IPS-18c (cell line): ENCODE measurements at regions not wholly inside any gene's neighbourhood (a gene's known extent, or its start where the extent isn't known, plus 50 kb on each side); places are given as distances from the start of the nearest gene placed in this dataset.
"Not testable (repeated sequence)": the region's sequence is repeated elsewhere in the genome, so short reads cannot be mapped to it uniquely, and the experiment has no call there.

Experiments
- H3K4me3 ChIP-seq: 2 replicates; pipeline ENCODE4 v1.7.0; 2013; ENCODE audit warnings: low read depth, mild to moderate bottlenecking, low read length, moderate library complexity; ENCODE audit not compliant: insufficient read depth
- H3K9me3 ChIP-seq: one replicate; pipeline ENCODE4 v1.6.1; 2013; ENCODE audit warnings: mild to moderate bottlenecking, low read length, moderate library complexity; ENCODE audit not compliant: control insufficient read depth, insufficient read depth

DNA sequence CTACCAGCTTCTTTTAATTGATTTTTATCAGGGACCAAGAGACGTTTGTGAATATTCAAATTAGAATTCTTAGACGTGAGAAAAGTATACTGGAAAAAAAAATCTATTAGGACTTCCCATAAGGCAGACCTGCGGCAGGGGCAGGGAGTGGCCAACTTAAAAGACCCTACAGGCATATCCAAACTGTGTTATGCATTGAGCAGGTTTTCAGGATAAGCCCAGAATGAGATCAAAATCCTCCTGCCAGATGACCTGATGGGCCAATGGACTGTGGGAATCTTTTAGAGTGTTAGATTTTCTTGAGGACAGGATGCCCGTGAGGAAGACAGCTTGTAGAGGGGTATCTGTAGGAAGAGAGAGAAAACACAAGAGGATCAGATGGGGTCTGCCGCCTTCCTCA is 391.5 kb downstream of the CD83 start:
- Histone ChIP-seq H3K9me3 (no peaks in the 10 kb centered on the region), H3K4me3 (no peak overlapping the region)

DNA sequence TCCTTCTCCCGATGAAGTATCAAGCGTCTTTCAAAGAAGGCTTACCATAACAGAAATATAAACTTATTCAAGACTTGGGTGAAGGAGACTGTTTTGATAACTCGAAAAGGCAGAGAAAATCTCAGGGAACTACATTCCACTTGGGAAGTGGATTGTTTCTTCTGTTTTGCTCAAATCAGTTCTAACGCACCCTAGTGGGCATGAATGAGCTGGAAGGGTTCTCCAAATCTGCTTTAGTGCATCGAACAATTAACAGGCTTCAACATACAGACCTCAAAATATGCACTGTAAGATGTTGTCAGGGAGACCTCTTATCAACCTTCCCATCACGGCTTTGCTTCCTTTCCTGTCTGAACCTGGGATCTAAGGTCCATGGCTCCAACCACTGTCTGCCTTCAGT is 392.5 kb downstream of the CD83 start:
- Histone ChIP-seq H3K4me3 (no peak overlapping the region), H3K9me3 (no peaks in the 10 kb centered on the region)

DNA sequence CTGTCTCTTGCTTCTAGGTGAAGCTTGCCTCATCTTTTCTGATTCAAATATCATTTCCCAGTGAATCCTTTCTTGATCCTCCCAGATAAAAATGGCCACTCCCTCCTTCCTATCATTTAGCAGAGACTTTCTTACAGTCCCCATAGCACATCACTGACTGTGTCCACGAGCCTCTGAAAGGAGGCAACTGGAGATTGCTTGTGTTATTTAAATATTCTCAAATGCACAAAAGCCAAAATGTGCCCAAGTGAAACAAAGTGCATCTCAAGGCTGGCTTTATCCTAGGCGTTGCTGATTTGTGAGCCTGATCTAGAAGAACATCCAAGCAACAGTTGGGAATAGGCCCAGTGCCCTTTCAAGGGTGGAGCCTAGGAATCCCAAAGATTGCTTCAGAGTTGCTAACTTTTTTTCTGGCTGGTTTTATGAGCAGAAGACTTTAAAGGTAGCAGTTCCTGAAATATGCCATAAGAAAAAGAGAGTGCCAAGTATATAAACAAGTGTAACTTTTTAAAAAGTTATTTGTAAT is 393.6 kb downstream of the CD83 start:
- no peaks in the 10 kb centered on the region for H3K9me3 ChIP-seq

DNA sequence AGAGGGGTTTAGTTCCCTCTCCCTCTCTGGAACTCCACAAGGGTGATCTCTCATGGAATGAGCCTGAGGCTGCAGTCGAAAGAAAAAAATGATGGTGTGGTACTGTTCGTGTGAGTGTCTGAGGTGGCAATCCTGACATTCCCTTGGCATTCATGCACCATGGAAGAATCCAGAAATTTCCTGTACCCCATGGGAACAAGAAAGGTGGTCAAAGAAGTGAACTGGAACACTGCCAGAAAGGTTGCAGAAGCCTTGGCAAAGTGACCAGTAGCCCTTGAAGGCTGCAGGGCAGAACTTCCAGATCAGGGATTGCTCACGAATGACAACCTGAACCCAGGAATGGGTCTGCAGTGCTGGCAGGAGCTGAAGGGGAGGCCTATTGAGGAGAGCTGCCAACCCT is 394.7 kb downstream of the CD83 start:
- Histone ChIP-seq H3K4me3 (no peak overlapping the region), H3K9me3 (no peaks in the 10 kb centered on the region)

More for the DNA sequence above, 393.6 kb downstream of the CD83 start:
- H3K4me3 ChIP-seq, result no peak overlapping the region

DNA sequence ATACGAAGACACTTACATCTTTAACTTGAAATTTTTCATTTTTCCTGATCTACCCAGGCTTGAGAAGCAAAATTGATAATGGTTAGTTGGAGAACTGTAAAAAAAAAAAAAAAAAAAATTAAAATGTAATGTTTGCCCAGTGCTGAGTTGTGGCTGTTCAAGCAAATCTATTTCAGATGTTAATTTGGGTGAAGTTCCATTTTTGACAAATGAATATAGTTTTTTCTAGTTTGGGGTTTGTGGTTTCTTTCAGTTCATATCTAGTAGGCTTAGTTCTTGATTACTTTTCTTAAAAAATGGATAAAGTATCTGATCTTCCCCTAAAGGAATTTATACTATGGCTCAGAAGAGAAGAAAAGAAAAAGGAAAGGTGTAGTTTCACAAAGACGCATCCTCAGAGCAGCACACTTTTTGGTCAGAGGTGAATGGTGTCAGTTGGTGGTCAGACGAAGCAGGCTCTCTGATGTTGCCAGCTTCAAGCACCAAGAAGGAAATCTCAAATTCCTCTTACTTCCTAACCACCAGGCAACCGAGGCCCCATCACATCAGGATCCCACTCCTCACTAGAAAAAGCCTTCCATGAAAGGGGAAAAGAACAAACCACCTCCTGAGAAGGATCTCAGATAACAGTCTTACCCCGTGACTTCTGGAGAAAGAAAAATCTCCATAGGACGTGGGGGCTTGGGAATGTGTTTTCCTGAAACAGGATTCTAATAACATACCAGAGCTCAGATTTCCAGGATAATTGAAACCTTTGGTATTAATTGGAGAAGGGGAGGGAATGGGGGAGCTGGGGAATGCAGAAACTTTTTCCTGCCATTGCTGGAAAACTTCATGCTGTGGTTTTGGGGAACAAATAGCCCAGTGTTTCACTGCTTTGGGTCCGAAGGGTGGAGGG is 396.2 kb downstream of the CD83 start:
- Histone ChIP-seq H3K9me3 (no peaks in the 10 kb centered on the region), H3K4me3 (no peak overlapping the region)

DNA sequence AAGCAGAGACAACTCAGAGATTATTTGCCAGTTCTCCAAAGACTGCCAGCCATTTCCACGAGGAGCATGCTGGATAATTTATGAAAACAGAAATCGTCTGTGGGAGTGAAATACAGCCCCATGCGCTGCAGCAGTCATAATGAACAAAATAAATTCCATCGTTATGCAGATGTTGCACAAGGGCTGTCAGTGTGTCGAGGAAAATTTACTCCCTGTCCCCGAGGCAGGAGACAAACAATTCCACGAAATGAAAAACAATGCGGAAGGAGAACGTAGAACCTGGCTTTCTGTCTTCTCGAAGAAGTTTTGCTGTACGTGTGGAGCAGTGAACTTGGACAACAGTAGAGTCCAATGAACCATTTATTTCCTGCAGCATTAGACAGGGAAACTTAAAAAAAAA is 399.4 kb downstream of the CD83 start:
- Histone ChIP-seq H3K9me3 (no peaks in the 10 kb centered on the region), H3K4me3 (no peak overlapping the region)

DNA sequence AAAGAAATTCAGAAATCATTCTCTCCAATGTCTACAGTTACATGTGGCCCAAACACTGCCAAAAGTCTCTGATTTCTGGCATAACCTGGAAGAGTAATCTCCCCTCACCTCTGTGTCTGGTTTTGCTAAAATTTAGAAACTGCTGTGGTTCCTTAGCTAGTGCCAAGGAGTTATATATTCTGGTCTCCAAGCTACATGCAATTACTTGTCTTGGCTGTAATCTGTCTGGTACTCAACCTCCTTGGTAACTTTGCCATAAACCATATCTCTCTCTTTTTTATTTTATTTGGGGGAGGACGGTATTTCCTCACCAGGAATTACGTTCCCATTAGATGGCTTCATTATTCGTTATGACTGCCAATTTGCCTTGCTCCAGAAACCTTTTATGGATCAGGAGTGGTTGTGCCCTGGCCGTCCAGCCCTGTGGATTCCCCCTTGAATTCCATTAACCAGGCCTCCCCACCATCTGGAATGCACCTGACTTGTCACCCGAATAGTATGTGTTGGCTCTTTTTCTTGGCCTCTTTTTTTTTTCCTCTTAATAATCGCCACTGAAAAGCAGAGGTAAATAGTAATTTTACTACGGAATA is 400.0 kb downstream of the CD83 start:
- Histone ChIP-seq H3K9me3 (no peaks in the 10 kb centered on the region), H3K4me3 (no peak overlapping the region)

DNA sequence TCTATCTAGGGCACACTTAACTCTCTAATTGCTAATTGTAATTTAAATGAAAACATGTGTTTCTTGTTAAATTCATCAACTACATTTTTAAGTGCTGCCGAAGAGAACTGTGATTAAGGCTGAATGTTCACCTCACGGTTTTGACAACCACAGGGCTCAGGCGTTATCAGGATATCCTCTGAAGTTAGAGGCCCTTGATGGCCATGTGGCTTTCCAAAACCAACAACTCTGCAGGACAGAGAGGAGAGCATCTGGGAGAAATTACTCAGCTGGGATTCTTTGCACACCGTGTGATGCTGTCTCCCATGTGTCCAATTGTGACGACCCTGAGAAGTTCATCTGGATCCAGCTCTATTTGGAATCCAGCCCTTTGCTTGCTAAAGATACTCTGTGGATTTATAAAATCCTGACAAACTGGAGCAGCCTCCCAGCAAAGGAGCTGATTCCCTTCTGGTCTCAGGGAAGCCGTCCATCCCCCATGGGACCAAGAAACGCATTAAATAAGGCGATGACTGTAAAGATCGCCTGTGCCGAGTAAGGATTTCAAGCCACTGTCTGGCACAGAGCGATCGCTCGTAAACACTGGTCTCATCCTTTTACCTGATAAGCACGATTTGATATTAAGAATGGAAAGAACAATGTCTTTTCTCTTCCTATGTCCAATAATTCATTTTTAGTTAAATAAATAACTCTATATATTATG is 401.1 kb downstream of the CD83 start:
- no peak overlapping the region for H3K4me3 ChIP-seq

DNA sequence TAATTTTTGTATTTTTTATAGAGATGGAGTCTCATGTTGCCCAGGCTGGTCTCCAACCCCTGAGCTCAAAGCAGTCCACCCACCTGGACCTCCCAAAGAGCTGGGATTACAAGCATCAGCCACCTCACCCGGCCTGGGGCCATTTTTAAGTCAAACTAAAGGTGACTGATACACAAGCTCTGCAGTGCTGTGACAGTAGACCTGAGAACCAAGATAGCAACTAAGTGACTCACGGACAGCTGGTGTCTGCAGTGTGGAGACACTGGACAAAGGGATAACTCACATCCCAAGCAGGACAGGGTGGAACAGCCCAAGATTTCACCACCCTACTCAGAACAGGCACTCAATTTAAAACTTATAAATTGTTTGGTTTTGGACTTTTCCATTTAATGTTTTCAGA is 402.5 kb downstream of the CD83 start:
- H3K9me3 ChIP-seq, result no peaks in the 10 kb centered on the region

More for the DNA sequence above, 401.1 kb downstream of the CD83 start:
- no peaks in the 10 kb centered on the region for H3K9me3 ChIP-seq

DNA sequence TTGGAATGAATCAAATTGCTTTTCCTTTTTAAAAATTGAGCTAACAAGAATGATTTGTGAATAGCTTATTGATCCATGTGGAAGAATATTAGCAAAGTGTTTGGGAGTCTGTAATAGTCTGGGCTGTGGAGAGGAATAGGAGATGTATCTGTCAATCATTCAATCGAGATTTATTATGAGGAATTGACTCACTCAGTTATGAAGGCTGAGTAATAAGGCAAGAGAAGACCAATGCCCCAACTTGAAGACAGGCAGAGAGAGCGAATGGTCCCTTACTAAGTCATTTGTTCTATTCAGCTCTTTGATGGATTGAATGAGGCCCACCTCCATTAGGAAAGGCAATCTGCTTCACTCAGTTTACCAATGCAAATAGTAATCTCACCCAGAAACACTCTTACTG is 403.0 kb downstream of the CD83 start:
- no peak overlapping the region for H3K4me3 ChIP-seq
- no peaks in the 10 kb centered on the region for H3K9me3 ChIP-seq

More for the DNA sequence above, 402.5 kb downstream of the CD83 start:
- no peak overlapping the region for H3K4me3 ChIP-seq

DNA sequence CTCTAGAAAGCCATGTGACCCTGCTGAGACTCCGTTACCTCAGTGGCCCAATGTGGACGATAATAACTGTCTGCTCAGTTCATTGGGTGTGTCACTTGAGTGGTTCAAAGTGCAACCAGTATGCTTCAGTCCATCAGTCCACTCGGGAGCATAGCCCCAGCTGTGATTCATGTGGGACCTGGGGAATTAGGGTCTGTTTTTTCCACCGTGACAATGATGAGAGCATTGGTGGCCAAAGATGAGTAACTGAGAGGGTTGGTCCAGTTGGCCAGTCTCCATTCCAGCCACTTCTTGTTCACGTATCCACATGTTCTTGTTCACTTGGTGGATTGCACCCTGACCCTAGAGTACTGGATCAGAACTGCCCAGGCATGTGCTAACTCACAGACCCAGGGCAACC is 403.6 kb downstream of the CD83 start:
- no peak overlapping the region for H3K4me3 ChIP-seq
- no peaks in the 10 kb centered on the region for H3K9me3 ChIP-seq

DNA sequence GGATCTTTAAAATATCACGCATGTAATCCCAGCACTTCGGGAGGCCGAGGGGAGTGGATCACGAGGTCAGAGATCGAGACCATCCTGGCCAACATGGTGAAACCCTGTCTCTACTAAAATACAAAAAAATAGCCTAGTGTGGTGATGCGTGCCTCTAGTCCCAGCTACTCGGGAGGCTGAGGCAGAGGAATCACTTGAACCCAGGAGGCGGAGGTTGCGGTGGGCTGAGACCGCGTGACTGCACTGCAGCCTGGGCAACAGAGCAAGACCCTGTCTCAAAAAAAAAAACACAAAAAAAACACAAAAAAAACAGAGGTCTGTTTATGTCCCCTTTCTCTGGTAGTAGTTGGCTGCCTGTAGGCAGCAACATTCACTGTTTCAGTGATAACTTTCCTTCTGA is 404.3 kb downstream of the CD83 start:
- not testable (repeated sequence) for H3K4me3 ChIP-seq, H3K9me3 ChIP-seq

DNA sequence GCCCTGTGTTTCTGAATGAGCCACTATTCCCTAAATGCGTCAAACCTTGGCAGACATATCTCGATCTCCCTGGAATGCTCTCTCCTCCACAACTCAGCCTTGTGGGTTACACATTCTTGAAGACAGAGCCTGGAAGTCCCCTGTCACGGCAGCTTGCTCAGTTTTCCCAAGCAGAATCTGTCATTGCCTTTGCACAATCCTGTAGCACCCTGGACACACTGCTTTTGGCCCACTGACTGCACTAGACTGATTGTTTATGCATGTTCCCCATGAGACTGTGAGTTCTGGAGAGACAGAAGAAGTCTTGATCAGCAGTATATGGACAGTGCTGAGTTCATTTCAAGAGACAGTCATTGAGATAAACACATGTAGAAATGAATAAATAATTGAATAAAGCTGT is 406.7 kb downstream of the CD83 start:
- Histone ChIP-seq H3K9me3 (no peaks in the 10 kb centered on the region), H3K4me3 (no peak overlapping the region)

DNA sequence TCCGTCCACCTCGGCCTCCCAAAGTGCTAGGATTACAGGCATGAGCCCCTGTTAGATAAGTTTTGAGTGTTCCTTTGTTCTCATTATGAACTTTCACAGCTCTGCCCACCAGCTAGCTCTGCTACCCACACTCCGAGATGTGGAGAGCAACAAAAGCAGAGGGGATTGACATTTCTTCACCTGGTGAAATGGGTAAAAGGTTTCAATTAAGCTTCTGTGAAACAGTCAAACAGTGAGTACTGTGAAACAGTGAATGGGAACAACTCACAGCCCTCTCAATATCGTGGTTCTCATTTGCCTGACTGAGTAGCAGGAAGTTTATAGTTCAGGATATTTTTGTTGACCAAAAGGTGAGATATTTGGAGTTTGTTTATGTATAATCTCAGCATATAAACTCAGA is 412.8 kb downstream of the CD83 start:
- Histone ChIP-seq H3K9me3 (no peaks in the 10 kb centered on the region), H3K4me3 (no peak overlapping the region)

DNA sequence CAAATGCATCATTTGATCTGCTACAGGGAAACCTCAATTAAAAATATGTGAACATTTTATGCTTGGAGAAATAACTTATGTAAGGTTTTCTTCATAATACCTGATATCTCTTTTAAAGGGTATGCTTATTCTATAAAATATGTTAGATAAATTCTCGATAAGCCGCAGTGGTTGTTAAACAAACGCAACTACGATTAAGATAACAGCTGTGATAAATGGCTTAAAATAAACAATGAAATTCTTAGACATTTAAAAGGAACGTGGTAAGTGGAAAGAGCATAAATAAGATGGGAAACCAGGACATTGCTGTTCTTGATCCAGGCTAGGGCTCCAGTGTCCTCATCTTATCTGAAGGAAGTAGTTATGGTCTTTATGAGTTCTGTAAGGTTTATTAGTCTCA is 415.9 kb downstream of the CD83 start:
- no peak overlapping the region for H3K4me3 ChIP-seq
- H3K9me3 ChIP-seq, result no peaks in the 10 kb centered on the region

DNA sequence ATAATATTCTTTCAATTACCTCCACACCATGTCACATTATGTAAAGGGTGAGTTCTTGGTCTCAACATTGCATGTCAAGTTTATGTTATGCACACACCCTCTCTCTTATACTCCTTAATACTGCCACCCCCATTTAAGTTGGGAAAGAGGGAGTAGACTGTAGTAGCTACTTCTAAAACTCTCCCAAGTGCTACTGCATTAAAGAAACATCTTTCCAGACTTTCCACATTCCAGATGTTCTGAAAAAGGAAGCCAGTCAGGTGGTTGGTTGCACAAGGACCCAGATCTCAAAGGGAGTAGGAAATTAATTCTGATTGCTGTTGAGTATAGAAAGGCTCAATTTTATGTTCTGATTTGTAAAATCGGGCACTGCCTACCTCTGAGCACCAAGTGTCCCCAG is 419.5 kb downstream of the CD83 start:
- Histone ChIP-seq H3K9me3 (peaks cover 4% of the 10 kb centered on the region), H3K4me3 (no peak overlapping the region)

DNA sequence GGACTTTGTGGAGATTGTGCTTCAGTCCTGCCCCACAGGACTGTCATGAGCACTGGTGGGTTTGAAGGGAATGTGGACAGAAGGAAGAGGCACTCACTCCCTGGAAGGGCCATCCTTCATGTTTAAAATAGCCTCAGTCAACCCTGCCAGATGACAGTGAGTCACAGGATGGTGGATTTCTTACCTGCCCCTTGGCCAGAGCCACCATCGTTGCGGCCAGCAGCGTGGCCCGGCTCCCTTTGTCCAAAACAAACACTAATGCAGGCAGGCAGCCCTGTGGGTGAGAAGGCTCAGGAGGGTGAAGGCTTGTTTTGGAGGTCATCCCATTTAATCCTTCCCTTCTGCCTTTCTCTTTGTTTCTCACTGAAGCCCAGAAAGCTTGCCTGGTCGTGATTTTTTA is 422.7 kb downstream of the CD83 start:
- H3K4me3 ChIP-seq, result no peak overlapping the region

More for the DNA sequence above, 422.7 kb downstream of the CD83 start:
- H3K9me3 ChIP-seq, result peaks cover 4% of the 10 kb centered on the region
